OCI-M2 (cell line): ENCODE measurements at regions not wholly inside any gene's neighbourhood (a gene's known extent, or its start where the extent isn't known, plus 50 kb on each side); places are given as distances from the start of the nearest gene placed in this dataset.

Source experiments
- DNase-seq: peaks from one replicate; lab custom pipeline; 2025; ENCODE audit not compliant: unreplicated experiment; lab: John Stamatoyannopoulos, UW

DNA sequence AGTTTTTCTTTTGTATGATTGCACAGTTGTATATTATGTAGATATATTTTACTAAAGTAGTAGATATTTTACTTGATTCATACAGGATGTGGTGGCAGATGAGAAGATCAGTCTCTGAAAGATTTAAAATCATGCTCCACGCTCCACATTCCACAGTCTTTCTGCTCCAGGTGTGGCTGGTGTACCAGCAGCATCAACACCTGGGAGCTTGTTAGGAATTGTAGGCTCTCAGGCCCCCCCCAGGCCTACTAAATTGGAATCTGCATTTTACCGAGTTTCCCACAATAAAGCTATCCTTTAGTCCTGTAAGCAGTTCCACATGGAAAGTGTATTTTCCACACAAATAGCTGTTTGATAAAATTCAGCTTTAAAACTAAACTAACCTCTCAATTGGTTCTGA lies 537.4 kb downstream of the BCKDHB start:
- no peak for DNase-seq

DNA sequence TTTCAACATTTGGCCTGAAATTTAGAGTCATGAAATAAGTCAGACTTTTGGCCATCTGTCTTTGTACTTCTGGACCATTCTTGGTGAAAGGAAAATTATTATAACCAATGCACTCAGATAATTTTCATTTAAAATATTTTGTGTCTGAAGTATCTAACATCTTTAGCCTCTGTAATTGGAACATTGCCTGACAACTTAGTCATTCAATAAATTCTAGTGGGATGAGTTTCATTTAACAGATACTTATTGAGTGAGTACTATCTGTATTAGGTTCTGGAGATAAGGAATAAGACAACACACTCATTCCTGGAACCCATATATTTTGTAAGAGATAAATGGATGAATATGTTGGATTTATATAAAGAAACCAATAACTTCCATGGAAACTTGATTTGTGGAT lies 536.0 kb downstream of the BCKDHB start:
- DNase-seq, result no peak

DNA sequence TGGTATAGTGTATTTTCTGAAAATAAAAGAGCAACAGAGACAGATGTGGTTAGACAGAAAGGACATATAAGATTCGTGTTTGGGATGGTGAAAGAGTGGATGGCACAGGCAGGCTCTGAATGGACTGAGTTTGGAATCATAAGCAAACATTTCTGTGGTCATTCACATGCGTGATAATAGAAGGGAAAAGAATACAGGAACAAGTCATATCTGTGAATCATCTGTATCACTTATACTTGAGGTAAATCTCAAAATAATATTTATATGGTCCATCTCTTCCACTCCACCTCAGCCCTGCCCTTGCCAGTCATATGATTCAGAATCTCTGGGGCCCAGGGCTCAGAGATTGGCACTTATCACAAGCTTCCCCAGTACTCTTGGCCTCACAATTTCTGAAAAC lies 535.1 kb downstream of the BCKDHB start:
- DNase-seq, result no peak

DNA sequence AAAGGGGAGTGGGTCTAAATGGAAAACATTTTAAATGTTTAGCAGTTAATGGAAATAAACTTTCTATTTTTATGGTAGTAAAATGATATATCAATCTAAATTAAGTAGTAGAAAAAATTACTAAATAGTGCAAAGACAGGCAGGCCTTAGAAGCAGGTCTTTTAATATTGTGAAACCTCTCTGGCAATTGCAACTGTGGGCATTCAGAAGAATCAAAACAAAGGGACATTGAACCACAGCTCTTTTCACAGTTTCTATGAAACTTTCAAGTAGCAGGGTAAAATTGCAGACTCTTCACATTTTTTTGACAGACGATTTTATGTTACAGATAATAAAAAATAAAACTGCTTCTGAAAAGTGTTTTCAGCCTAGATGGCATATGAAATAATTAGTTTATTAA lies 533.7 kb downstream of the BCKDHB start:
- DNase-seq, result no peak

DNA sequence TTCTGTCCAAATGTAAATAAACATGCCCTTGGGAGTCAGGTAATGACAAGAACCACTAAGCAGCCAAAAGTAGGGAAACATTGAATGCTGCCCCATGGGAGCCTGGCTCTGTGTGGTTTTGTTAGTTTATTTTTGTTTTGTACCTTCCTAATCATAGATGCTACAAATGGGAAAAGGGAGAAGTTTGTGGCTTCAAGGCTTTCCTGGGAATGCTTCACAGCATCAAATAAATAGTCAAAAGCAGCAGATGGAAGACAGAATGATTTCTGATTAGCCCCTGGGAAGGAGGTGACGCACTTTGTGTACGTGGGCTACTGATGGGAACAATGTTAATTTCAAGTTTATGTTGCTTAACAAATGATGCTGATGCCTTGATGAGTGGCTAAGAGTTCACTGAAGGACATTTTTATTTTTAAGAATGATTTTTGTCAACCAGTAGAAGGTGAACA lies 532.7 kb downstream of the BCKDHB start:
- no peak for DNase-seq

DNA sequence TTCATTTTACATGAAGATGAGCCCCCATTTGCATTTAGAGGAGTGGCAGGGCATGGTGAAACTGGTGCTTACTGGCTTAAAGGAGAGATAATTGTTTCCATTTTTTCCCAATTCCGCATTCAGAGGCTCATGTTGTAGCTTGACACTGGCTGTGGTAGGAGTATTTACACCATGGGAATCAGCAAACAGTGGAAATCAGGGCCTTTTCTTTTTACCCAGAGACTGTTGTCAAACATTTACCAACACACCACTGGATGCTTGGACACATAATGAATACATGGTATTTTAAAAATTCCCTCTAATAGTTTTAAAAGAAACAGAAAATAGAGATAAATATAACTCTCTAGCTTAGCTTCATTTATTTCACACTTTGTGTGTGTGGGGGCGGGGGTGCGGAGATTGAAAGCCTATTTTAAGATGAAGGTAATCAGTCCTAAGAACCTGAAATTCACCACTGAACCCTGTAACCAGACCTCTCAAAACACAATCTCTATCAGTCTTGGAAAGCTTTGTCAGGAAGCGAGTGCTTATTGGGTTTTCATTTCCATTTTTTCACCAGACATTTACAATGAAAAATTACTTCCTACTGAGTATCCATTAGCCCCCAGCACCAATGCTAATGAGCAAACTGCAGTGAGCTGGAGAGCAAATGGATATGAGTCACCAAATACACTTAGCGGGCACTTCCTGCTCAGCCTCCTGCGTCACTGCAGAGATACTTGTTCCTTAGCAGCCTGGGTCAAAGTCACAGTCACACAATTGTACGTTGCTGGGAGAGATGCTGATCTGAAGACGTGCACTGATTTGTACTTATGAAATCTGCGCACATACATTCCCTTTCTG lies 532.0 kb downstream of the BCKDHB start:
- DNase-seq, result no peak

DNA sequence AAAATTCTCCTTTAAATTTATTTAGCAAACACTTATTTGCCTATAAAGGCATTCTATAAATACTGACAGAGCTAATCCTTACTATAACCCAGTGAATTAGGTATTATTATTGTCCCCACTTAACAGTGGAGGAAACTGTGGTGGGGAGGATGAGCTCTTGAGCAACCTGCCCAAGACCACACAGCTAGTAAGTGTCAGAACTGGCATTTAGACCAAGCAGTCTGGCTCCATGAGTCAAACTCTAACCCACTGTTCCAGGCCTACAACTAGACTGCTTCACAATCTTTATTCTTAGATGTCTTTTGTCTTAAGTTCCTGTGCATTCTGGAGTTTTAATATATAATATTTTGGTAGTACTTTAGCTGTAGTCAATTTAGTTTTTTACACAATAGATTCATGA lies 530.8 kb downstream of the BCKDHB start:
- no peak for DNase-seq

DNA sequence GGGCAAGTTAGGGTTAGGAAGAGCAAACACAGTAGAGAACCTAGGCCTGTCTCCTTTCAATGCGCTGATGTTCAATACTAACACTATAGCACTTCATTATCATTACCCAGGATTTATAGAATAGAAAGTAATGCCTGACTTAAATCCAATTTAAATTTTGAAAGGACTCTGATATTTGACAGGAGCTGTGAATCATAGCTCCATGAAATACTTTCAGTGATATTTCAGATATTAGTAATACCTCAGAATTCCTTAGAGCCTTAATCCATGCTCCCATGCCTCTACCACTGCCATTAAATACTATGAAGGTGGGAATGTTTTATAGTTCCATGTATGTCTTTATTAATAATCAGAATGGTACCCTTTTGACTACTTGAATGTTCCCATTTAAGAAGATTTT lies 530.2 kb downstream of the BCKDHB start:
- no peak for DNase-seq

DNA sequence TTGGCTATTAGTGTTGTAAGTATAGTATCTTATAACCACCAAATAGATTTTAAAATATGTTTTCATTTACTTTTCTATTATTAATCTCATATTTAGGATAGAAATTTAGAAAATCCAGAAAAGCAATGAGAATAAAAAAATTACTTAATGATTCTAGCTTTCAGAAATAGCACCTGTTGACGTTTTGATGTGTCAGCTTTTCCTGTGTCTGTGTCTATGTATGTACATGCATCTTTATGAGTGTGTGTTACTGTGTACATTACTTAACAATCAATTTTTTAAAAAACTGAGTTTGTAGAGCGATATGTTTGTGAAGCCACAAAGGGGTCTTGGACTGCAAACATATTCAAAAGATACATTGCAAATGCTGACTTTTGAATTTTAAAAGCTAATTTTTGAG lies 526.9 kb downstream of the BCKDHB start:
- no peak for DNase-seq

DNA sequence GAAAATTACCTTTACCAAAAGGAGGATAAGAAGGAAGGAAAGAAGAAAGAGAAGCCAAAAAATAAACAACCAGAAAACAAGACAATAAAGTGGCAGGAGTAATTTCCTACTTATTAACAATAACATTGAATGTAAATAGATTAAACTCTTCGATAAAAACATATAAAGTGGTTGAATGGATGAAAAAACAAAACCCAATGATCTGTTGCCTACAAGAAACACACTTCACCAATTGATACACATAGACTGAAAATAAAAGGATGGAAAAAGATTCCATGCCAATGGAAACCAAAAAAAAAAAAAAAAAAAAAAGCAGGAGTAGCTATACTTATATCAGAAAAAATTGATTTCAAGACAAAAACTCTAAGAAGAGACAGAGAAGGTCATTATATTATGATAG lies 518.9 kb downstream of the BCKDHB start:
- DNase-seq, result no peak

DNA sequence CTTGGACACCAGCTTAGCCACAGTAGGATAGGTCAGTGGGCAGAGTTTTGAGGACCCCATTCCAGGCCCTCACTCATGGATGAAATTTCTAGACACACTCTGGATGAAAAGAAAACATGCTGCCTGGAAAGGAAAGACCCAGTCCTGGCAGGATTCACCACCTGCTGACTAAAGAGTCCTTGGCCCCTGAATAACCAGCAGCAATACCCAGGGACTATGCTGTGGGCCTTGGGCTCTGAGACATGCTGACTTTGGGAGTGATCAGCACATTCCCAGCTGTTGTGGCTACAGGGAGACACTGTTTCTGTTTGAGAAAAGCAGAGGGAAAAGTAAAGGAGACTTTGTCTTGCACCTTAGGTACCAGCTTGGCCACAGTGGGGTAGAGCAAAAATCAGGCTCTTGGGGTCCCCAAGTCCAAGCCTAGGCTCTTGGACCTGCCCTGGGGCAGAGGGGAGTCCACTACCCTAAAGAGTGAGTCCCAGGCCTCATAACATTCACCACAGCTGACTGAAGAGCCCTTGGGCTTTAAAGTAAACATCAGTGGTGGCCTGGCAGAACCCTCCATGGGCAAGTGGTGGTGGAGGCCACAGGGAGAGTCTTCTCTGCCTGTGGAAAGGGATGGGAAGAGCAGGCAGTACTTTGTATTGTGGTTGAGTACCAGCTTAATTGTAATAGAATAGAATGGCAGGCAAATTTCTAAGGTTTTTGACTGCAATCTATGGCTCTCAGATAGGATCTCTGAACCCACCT lies 516.8 kb downstream of the BCKDHB start:
- DNase-seq, result no peak

DNA sequence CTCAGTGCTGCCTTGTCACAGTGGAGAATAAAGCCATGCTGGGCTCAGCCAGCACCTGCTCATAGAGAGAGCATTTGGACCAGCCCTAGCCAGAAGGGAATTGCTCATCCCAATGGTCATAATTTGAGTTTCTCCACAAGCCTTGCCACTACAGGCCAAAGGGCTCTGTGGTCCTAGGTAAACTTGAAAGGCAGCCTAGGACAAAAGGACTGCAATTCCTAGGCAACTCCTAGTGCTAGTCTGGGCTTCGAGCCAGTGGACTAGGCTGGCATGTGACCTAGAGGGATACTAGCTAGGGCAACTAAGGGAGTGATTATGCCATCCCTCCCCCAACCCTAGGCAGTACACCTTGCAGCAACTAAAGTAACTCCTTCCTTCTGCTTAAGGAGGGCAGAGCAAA lies 516.2 kb downstream of the BCKDHB start:
- no peak for DNase-seq

DNA sequence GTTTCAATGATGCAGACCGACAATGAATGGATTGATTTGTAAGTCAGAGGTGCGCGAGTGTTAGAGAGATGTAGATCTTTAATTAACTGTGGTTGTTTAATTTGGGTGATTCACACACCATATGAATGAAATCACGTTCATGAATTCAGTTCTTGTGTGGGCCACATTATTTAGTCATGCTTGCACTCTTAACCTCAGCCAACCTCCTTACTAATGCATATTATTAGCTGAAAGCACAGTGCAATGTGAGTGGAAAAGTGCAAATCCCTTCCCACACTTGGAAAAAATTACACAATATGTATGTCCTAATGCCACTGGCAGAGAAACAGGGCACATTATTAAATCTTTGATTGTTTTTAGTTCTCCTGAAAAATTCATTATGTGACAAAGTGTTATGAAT lies 512.5 kb downstream of the BCKDHB start:
- no peak for DNase-seq

DNA sequence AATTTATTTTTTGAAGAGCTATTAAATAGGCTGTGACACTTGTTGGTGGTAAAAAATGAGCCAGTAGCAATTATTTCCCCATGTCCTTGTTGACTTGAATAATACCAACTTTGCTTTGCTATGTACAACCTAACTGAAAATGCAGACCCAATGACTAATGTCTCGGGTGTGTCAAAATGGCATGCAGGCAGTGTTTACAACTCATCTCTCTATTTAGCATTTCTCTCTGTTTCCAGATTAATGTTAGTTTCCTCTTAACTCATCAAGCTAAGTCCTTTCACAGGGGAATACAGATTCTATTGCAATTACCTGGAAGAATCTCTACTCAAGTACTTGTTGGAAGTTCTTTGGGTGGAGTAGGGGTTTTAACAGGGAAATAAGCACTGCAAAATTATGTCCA lies 504.4 kb downstream of the BCKDHB start:
- no peak for DNase-seq

DNA sequence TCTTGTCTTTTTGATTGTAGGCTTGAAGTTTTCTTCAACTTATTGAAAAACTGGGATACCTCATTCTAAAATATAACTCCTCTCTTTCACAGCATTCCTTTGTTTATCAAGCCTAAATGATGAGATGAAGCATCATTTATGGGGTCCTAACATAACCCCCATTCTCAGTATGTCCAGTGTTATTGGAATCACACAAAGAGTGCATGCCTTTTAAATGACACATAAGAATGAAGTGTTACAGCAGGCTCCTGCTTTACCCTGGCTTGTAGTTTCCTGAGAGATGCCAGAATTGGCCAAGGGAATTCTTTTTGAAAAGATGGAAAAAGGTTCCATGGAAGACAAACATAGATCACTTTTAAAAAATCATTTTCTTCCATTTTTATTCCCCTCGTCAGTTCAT lies 502.4 kb downstream of the BCKDHB start:
- DNase-seq, result no peak

DNA sequence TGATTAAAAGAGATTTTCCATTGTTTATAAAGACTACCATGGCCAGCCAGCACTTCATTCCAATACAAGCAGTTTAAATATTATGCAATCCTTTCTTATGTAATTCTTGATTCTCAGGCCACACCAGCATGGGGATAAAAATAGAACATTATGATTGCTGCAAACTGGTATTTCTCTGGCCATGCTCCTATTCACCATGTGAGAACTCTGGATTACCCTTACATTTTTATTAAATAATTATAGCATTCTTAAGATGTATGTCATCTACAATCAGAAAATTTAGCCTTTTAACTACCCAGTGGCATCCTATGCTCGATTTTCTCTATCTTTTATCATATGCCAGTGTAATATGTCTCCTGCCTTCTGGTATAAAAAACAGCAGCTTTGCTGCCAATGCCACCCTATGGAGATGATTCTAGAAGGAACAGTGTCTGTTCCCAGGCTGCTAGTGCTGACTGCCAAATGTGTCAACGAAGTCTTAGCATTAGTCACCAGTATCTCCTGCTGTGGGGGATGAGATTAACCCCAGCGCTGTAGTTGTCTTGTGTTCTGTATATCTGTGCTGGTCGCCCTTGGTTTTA lies 501.4 kb downstream of the BCKDHB start:
- no peak for DNase-seq

DNA sequence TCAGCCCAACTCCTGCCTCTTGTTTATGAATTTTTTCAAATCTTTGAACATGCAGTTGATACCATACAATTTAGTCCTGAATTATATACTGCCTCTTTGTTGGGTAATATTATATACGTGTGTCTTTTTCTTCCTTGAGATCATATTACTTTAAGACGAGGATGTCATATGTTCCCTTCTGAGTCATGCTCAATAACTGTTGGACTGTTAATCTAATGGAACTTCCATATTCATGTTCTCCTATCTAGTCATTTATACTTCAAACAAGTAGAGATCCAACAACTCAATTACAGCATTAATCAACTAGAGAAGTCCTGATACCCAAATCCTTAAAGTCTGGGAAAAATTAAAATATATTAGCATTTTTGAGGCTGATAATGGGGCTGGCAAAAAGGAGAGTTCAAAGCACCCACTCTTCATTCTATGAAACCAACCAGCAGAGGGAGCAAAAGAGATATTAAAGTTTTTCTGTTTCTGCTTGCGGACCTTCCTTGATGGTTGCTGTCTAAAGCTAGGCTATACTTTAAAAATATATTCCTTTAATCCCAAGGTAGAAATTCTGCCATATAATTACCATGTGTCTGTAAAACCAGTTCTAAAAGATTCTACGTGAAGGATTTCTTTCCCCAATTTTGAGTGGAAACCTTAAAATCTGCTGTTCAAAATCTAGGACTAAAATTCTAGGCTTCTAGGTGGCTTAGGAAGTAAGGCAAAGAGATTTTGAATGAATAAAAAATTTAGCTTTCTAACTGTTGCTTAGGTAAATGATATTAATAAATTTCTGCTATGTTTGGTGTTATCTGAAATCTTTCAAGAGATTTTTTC lies 498.9 kb downstream of the BCKDHB start:
- DNase-seq, result peak; percentile 49

DNA sequence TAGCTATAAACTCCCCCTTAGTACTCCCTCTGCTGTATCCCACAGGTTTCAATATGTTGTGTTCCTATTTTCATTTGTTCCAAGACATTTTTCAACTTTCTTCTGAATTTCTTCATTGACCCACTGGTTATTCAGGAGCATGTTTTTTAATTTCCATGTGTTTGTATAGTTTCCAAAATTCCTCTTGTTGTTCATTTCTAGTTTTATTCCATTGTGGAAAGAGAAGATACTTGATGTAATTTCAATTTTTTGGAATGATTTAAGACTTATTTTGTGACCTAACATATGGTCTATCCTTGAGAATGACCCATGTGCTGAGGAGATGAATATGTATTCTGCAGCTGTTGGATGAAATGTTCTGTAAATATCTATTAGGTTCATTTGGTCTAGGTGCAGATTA lies 497.2 kb downstream of the BCKDHB start:
- DNase-seq, result no peak

DNA sequence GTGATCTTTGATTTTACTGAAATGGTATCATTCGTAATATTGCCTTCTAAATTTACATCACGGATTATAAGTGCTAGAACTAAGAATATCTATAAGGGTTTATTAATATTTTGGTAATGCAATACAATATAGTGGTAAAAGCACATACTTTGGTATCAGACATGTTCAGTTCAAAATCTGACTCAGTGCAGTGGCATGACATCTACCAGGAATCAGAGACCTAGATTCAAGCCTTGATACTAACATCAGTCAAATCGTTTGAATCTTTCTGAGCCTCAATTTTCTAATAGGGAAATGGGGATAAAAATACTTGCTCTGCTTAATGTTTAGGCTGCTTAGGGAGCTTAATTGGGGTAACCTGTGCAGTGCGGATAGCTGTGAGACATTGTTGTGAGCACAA lies 488.0 kb downstream of the BCKDHB start:
- DNase-seq, result no peak

DNA sequence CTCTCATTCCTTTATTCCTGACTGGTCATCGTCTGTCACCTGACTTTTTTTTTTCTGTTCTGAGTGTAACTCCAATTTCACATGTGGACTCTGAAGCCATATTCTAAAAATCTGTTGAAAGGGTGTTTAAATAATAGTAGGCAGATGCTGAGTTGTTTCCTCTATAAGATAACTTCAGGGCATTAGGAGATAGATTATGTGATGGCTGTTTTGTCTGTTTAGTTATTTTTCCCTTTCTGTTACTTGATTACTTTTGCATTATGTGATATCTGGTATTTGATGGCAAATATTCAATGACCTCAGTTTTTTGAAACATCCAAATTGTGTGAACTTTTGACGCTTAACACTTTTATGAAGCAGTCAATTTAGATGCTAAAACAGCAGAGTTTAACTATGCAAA lies 486.0 kb downstream of the BCKDHB start:
- no peak for DNase-seq

DNA sequence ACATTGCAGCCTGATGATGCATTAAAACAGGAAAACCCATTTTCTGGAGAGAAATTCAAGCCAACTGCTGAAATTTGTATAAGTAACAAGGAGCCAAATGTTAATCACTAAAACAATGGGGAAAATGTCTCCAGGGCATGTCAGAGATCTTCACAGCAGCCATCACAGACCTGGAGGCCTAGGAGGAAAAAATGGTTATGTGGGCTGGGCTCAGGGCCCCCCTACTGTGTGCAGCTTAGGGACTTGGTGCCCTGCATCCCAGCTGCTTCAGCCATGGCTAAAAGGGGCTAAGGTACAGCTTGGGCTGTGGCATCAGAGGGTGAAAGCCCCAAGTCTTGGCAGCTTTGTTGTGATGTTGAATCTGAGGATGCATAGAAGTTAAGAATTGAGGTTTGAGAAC lies 479.8 kb downstream of the BCKDHB start:
- DNase-seq, result no peak
